ENCODE measurements at regions not wholly inside any gene's neighbourhood (a gene's known extent, or its start where the extent isn't known, plus 50 kb on each side); places are given as distances from the start of the nearest gene placed in this dataset.

GRCh38 chr3:94483403-94483802 is 420.5 kb downstream of the NSUN3 start:
- TF ChIP-seq EZH2 (IDR thresholded peaks at IDR 0.05; ENCODE audit: borderline replicate concordance, insufficient read depth, low read depth, low read length, poor library complexity, severe bottlenecking) (no peak), CTCF (IDR thresholded peaks at IDR 0.05) (no peak)
- no peak for ATAC-seq (ENCODE audit: low read depth)
- Mint-ChIP-seq H3K4me3 (no peak overlapping the region), H3K4me1 (no peaks in the 10 kb centered on the region), H3K27ac (no peak overlapping the region), H3K27me3 (no peaks in the 10 kb centered on the region), H3K9me3 (ENCODE audit: insufficient read depth) (peaks cover 2% of the 10 kb centered on the region)
- H4K20me1 ChIP-seq (ENCODE audit: control insufficient read depth, insufficient read depth, low read length, poor library complexity, severe bottlenecking): no peaks in the 10 kb centered on the region
- no peak overlapping the region for H3K4me3 ChIP-seq (ENCODE audit: control extremely low read depth in 1 of 5, extremely low read depth in 1 of 5, insufficient read depth in 1 of 5, low read depth in 2 of 5, low read length in 4 of 5)
- H2AFZ ChIP-seq (ENCODE audit: insufficient read depth, low read depth, low read length, poor library complexity, severe bottlenecking): no peak overlapping the region
- no peak overlapping the region for H3K4me2 ChIP-seq (replicated peaks; ENCODE audit: low read depth, low read length, poor library complexity, severe bottlenecking)
- no peaks in the 10 kb centered on the region for H3K36me3 ChIP-seq (replicated peaks in 1 of 2; ENCODE audit: control extremely low read depth in 1 of 2, control insufficient read depth in 1 of 2, extremely low read depth in 1 of 2, insufficient read depth in 2 of 2, low read length in 1 of 2)
- no peak overlapping the region for H3K9ac ChIP-seq (ENCODE audit: low read length)
- no peaks in the 10 kb centered on the region for H3K79me2 ChIP-seq (ENCODE audit: control insufficient read depth, insufficient read depth, low read length)
- H3K9me3 ChIP-seq (ENCODE audit: control extremely low read depth in 1 of 3, control insufficient read depth in 2 of 3, insufficient read depth in 1 of 3, low read length in 2 of 3): no peaks in the 10 kb centered on the region
- no peaks in the 10 kb centered on the region for H3K27me3 ChIP-seq (replicated peaks in 1 of 4; ENCODE audit: control extremely low read depth in 1 of 4, control insufficient read depth in 3 of 4, insufficient read depth in 4 of 4, low read length in 3 of 4)
- DNase-seq: no peak
- ChIA-PET POLR2A (no interaction called here), CTCF (no interaction called here)
- H3K4me1 ChIP-seq (ENCODE audit: control insufficient read depth in 2 of 2, insufficient read depth in 2 of 2, low read length in 2 of 2): no peaks in the 10 kb centered on the region
- no peak overlapping the region for H3K27ac ChIP-seq (ENCODE audit: low read length in 2 of 2)
- intact Hi-C loops (cut with micrococcal nuclease): no loop called here
- no CpG with 5 or more reads among the region's 2 CpGs for WGBS (ENCODE audit: insufficient coverage)

GRCh38 chr3:94494992-94495391 is 432.1 kb downstream of the NSUN3 start:
- Mint-ChIP-seq H3K27ac (no peak overlapping the region), H3K27me3 (no peaks in the 10 kb centered on the region)

More at GRCh38 chr3:94494992-94495391, 432.1 kb downstream of the NSUN3 start:
- Histone ChIP-seq H3K4me1 (ENCODE audit: control insufficient read depth in 2 of 2, insufficient read depth in 2 of 2, low read length in 2 of 2) (no peaks in the 10 kb centered on the region), H3K27me3 (replicated peaks in 1 of 4; ENCODE audit: control extremely low read depth in 1 of 4, control insufficient read depth in 3 of 4, insufficient read depth in 4 of 4, low read length in 3 of 4) (no peaks in the 10 kb centered on the region), H3K79me2 (ENCODE audit: control insufficient read depth, insufficient read depth, low read length) (no peaks in the 10 kb centered on the region), H3K4me2 (replicated peaks; ENCODE audit: low read depth, low read length, poor library complexity, severe bottlenecking) (no peak overlapping the region), H3K4me3 (ENCODE audit: control extremely low read depth in 1 of 5, extremely low read depth in 1 of 5, insufficient read depth in 1 of 5, low read depth in 2 of 5, low read length in 4 of 5) (no peak overlapping the region), H2AFZ (ENCODE audit: insufficient read depth, low read depth, low read length, poor library complexity, severe bottlenecking) (no peak overlapping the region), H3K9ac (ENCODE audit: low read length) (no peak overlapping the region), H3K9me3 (ENCODE audit: control extremely low read depth in 1 of 3, control insufficient read depth in 2 of 3, insufficient read depth in 1 of 3, low read length in 2 of 3) (peaks cover 0 to 6% (median 0%) of the 10 kb centered on the region in 3 donors), H3K27ac (ENCODE audit: low read length in 2 of 2) (no peak overlapping the region), H3K36me3 (replicated peaks in 1 of 2; ENCODE audit: control extremely low read depth in 1 of 2, control insufficient read depth in 1 of 2, extremely low read depth in 1 of 2, insufficient read depth in 2 of 2, low read length in 1 of 2) (no peaks in the 10 kb centered on the region), H4K20me1 (ENCODE audit: control insufficient read depth, insufficient read depth, low read length, poor library complexity, severe bottlenecking) (no peaks in the 10 kb centered on the region)
- POLR2A ChIA-PET: no interaction called here
- intact Hi-C loops (cut with micrococcal nuclease): no loop called here
- H3K4me3 Mint-ChIP-seq: no peak overlapping the region
- peaks cover 4% of the 10 kb centered on the region for H3K9me3 Mint-ChIP-seq (ENCODE audit: insufficient read depth)
- ATAC-seq (ENCODE audit: low read depth): no peak
- no peak for DNase-seq
- H3K4me1 Mint-ChIP-seq: no peaks in the 10 kb centered on the region
- CTCF ChIA-PET: no interaction called here
- TF ChIP-seq EZH2 (IDR thresholded peaks at IDR 0.05; ENCODE audit: borderline replicate concordance, insufficient read depth, low read depth, low read length, poor library complexity, severe bottlenecking) (no peak), CTCF (IDR thresholded peaks at IDR 0.05) (no peak)

Measured in B cell (primary cell).